ENCODE measurements at regions not wholly inside any gene's neighbourhood (a gene's known extent, or its start where the extent isn't known, plus 50 kb on each side); places are given as distances from the start of the nearest gene placed in this dataset.

DNA sequence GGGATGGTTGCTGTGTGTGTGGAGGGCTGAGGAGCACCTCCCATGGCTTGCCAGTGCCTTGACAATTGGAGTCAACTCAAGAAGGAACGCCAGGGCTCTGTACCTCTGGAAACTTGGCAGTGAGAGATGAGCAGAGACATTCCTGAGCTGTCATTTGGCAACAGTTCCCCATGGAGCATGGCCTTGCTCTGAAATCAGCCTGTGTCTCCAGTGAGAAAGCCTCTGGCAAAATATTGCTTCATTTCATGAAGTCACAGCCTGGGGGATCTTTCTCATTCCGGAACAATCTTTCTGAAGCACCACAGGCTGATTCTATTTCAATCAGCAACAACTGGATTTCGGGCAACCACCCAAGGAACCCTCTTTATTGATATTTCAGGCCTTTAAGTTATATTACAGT lies 52.2 kb upstream of the FNDC1 start:
- TF ChIP-seq, protein P1, sequence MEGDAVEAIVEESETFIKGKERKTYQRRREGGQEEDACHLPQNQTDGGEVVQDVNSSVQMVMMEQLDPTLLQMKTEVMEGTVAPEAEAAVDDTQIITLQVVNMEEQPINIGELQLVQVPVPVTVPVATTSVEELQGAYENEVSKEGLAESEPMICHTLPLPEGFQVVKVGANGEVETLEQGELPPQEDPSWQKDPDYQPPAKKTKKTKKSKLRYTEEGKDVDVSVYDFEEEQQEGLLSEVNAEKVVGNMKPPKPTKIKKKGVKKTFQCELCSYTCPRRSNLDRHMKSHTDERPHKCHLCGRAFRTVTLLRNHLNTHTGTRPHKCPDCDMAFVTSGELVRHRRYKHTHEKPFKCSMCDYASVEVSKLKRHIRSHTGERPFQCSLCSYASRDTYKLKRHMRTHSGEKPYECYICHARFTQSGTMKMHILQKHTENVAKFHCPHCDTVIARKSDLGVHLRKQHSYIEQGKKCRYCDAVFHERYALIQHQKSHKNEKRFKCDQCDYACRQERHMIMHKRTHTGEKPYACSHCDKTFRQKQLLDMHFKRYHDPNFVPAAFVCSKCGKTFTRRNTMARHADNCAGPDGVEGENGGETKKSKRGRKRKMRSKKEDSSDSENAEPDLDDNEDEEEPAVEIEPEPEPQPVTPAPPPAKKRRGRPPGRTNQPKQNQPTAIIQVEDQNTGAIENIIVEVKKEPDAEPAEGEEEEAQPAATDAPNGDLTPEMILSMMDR (IDR thresholded peaks at IDR 0.05) = no peak
- TF ChIP-seq EP300 (IDR thresholded peaks at IDR 0.05) = no peak
- no peak for TF ChIP-seq POLR2A (IDR thresholded peaks at IDR 0.05)
